Trophoblast cell (in vitro differentiated cells and primary cell): ENCODE measurements at regions not wholly inside any gene's neighbourhood (a gene's known extent, or its start where the extent isn't known, plus 50 kb on each side); places are given as distances from the start of the nearest gene placed in this dataset.

Source experiments
- DNase-seq, 2 donors: peaks; one replicate each; pipeline ENCODE4 v3.0.0-alpha.2; 2016
- H2AFZ ChIP-seq: 2 replicates; pipeline ENCODE4 v1.6.1; 2013; ENCODE audit warnings: low read length, moderate library complexity, mild to moderate bottlenecking; ENCODE audit not compliant: insufficient read depth, poor library complexity
- H2AK5ac ChIP-seq: 2 replicates; pipeline ENCODE4 v1.6.1; 2013; ENCODE audit warnings: mild to moderate bottlenecking, low read length
- H2BK120ac ChIP-seq: 2 replicates; pipeline ENCODE4 v1.6.1; 2013; ENCODE audit warnings: low read length, mild to moderate bottlenecking, moderate library complexity; ENCODE audit not compliant: insufficient read depth, poor library complexity
- H2BK12ac ChIP-seq: 2 replicates; pipeline ENCODE4 v1.6.1; 2013; ENCODE audit warnings: mild to moderate bottlenecking, low read length, moderate library complexity
- H2BK5ac ChIP-seq: 2 replicates; pipeline ENCODE4 v1.6.1; 2013; ENCODE audit warnings: low read length, low read depth, moderate library complexity, mild to moderate bottlenecking; ENCODE audit not compliant: poor library complexity
- H3K14ac ChIP-seq: 2 replicates; pipeline ENCODE4 v1.6.1; 2013; ENCODE audit warnings: mild to moderate bottlenecking, low read length
- H3K18ac ChIP-seq: 2 replicates; pipeline ENCODE4 v1.6.1; 2013; ENCODE audit warnings: mild to moderate bottlenecking, low read length
- H3K23ac ChIP-seq: 2 replicates; pipeline ENCODE4 v1.6.1; 2013; ENCODE audit warnings: low read length
- H3K27ac ChIP-seq: 2 replicates; pipeline ENCODE4 v1.5.1; 2013; ENCODE audit warnings: low read depth, mild to moderate bottlenecking, inconsistent platforms, low read length, moderate library complexity
- H3K27me3 ChIP-seq: 2 replicates; pipeline ENCODE4 v1.6.1; 2013; ENCODE audit warnings: inconsistent platforms, mild to moderate bottlenecking, low read length, moderate library complexity; ENCODE audit not compliant: insufficient read depth
- H3K36me3 ChIP-seq, 2 experiments: 1 replicate in 1 of 2; 2 replicates in 1 of 2; pipeline ENCODE4 v1.6.1; 2013; ENCODE audit warnings: low read length in 2 of 2, mild to moderate bottlenecking in 2 of 2, moderate library complexity in 1 of 2; ENCODE audit not compliant: insufficient read depth in 2 of 2, control insufficient read depth in 1 of 2
- H3K4ac ChIP-seq: 2 replicates; pipeline ENCODE4 v1.6.1; 2013; ENCODE audit warnings: low read depth, mild to moderate bottlenecking, low read length, moderate library complexity
- H3K4me1 ChIP-seq, 2 experiments: 1 replicate in 1 of 2; 2 replicates in 1 of 2; pipeline ENCODE4 v1.6.1; 2013; ENCODE audit warnings: low read length in 2 of 2, mild to moderate bottlenecking in 2 of 2, moderate library complexity in 1 of 2; ENCODE audit not compliant: insufficient read depth in 2 of 2, control insufficient read depth in 1 of 2
- H3K4me2 ChIP-seq: 2 replicates; pipeline ENCODE4 v1.6.1; 2013; ENCODE audit warnings: inconsistent platforms, mild to moderate bottlenecking, low read length, moderate library complexity
- H3K4me3 ChIP-seq: 2 replicates; pipeline ENCODE4 v1.5.1; 2013; ENCODE audit warnings: mild to moderate bottlenecking, low read depth, low read length, inconsistent platforms
- H3K79me1 ChIP-seq: one replicate; pipeline ENCODE4 v1.6.1; 2013; ENCODE audit warnings: low read length
- H3K79me2 ChIP-seq: 2 replicates; pipeline ENCODE4 v1.6.1; 2013; ENCODE audit warnings: low read length, mild to moderate bottlenecking; ENCODE audit not compliant: control insufficient read depth, insufficient read depth, poor library complexity
- H3K9ac ChIP-seq: 2 replicates; pipeline ENCODE4 v1.6.1; 2013; ENCODE audit warnings: mild to moderate bottlenecking, low read length
- H3K9me3 ChIP-seq: 2 replicates; pipeline ENCODE4 v1.6.1; 2013; ENCODE audit warnings: low read depth, mild to moderate bottlenecking, control low read depth, inconsistent platforms, low read length; ENCODE audit not compliant: insufficient read depth
- H4K12ac ChIP-seq: 2 replicates; pipeline ENCODE4 v1.6.1; 2013; ENCODE audit warnings: low read depth, mild to moderate bottlenecking, low read length, moderate library complexity
- H4K8ac ChIP-seq: 2 replicates; pipeline ENCODE4 v1.6.1; 2013; ENCODE audit warnings: low read depth, mild to moderate bottlenecking, low read length, moderate library complexity
- H4K91ac ChIP-seq: one replicate; pipeline ENCODE4 v1.6.1; 2013; ENCODE audit warnings: low read depth, mild to moderate bottlenecking, low read length, moderate library complexity
- WGBS: extraction: QIAGEN DNeasy Blood & Tissue Kit; methylation state at CpG from one replicate; pipeline ENCODE4 v1.1.7; 2013; ENCODE audit warnings: missing lambda C conversion rate; ENCODE audit not compliant: insufficient read length, insufficient coverage; ENCODE audit errors: extremely low coverage; 5-methylcytosine and 5-hydroxymethylcytosine counted together

DNA sequence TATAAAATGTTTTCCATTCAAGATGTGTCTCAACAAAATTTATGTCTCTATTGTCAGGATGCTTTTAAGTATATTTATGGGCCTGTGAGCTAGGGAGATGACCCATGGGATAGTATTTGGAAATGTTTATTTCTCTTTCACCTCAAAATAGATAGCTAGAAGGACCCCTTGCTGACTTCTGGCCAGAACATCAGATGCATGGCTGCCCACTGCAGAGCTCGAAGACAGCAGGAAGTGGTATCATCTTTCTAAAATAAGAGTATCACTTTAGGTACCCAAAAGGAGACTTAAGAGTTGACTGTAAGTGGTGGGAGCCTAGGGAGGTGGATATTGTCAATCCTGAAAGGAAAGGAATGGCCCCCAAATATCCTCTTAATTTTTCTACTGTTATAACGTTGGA lies 264.4 kb downstream of the NEBL start:
- Histone ChIP-seq H3K4me3 (no peak overlapping the region), H4K12ac (no peak overlapping the region), H3K36me3 (no peaks in the 10 kb centered on the region), H2BK5ac (no peak overlapping the region), H3K4me1 (no peaks in the 10 kb centered on the region), H3K14ac (no peak overlapping the region), H3K9ac (no peak overlapping the region), H3K9me3 (no peaks in the 10 kb centered on the region), H2AK5ac (no peak overlapping the region), H2AFZ (no peak overlapping the region), H3K27me3 (no peaks in the 10 kb centered on the region), H2BK120ac (no peak overlapping the region), H2BK12ac (no peak overlapping the region), H4K8ac (no peak overlapping the region), H3K23ac (no peak overlapping the region), H4K91ac (no peak overlapping the region), H3K27ac (no peak overlapping the region), H3K4ac (no peak overlapping the region), H3K4me2 (no peak overlapping the region), H3K79me2 (no peaks in the 10 kb centered on the region), H3K18ac (no peak overlapping the region), H3K79me1 (no peaks in the 10 kb centered on the region)
- WGBS, result no CpG with 5 or more reads among the region's 2 CpGs
- no peak for DNase-seq

DNA sequence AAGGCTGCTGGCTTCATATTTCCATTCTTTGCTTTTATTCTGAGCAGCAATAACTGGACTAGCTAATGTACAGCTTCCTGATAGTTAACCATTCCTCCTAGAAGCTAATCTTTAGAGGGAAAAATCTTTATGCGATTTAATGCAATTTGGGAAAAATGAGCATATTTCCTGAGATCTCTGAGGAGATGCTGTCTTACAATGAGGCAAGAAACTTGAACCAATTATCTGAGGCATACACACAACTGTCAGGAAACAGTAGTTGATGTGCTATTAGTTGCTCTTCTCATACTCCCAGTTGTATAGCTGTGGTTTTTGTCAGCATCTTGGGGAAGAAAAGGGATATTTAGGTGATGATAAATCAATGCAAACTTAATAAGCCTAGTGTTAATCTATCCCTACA lies 265.9 kb downstream of the NEBL start:
- Histone ChIP-seq H4K8ac (no peak overlapping the region), H2BK120ac (no peak overlapping the region), H2AK5ac (no peak overlapping the region), H3K23ac (no peak overlapping the region), H3K9ac (no peak overlapping the region), H3K79me1 (no peaks in the 10 kb centered on the region), H3K4ac (no peak overlapping the region), H3K9me3 (no peaks in the 10 kb centered on the region), H3K14ac (no peak overlapping the region), H2AFZ (no peak overlapping the region), H2BK12ac (no peak overlapping the region), H3K4me1 (no peaks in the 10 kb centered on the region), H3K4me2 (no peak overlapping the region), H3K27me3 (no peaks in the 10 kb centered on the region), H4K12ac (no peak overlapping the region), H2BK5ac (no peak overlapping the region), H3K4me3 (no peak overlapping the region), H3K36me3 (no peaks in the 10 kb centered on the region), H3K27ac (no peak overlapping the region), H3K18ac (no peak overlapping the region), H4K91ac (no peak overlapping the region), H3K79me2 (no peaks in the 10 kb centered on the region)
- no CpG with 5 or more reads among the region's 1 CpG for WGBS
- no peak for DNase-seq

DNA sequence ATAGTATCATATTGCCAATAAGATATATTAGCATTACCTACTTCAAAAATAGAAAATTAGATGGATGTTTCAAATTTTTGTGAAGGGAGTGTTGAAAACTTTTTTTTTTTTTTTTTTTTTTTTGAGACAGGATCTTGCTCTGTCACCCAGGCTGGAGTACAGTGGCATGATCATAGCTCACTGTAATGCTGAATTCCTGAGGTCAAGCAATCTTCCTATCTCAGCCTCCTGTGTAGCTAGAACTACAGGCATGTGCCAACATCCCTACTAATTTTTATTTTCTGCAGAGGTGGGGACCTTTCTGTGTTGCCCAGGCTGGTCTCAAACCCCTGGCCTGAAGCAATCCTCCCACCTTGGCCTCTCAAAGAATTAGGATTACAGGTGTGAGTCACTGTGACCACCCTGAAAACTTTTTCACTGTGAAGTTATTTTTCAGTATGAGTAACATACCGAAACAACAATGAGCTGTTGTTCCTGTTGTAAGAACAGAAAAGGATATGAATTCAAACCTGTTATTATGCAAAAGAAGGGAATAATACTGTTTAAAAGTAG lies 266.9 kb downstream of the NEBL start:
- Histone ChIP-seq H2BK12ac (no peak overlapping the region), H3K4me3 (no peak overlapping the region), H3K18ac (no peak overlapping the region), H3K79me2 (no peaks in the 10 kb centered on the region), H2AFZ (no peak overlapping the region), H4K91ac (no peak overlapping the region), H3K27ac (no peak overlapping the region), H3K79me1 (no peaks in the 10 kb centered on the region), H4K12ac (no peak overlapping the region), H3K4me1 (no peaks in the 10 kb centered on the region), H3K14ac (no peak overlapping the region), H3K4me2 (no peak overlapping the region), H2BK5ac (no peak overlapping the region), H3K36me3 (no peaks in the 10 kb centered on the region), H4K8ac (no peak overlapping the region), H3K27me3 (no peaks in the 10 kb centered on the region), H2BK120ac (no peak overlapping the region), H2AK5ac (no peak overlapping the region), H3K23ac (no peak overlapping the region), H3K9me3 (no peaks in the 10 kb centered on the region), H3K9ac (no peak overlapping the region), H3K4ac (no peak overlapping the region)
- WGBS, result no CpG with 5 or more reads among the region's 1 CpG
- DNase-seq, result no peak

DNA sequence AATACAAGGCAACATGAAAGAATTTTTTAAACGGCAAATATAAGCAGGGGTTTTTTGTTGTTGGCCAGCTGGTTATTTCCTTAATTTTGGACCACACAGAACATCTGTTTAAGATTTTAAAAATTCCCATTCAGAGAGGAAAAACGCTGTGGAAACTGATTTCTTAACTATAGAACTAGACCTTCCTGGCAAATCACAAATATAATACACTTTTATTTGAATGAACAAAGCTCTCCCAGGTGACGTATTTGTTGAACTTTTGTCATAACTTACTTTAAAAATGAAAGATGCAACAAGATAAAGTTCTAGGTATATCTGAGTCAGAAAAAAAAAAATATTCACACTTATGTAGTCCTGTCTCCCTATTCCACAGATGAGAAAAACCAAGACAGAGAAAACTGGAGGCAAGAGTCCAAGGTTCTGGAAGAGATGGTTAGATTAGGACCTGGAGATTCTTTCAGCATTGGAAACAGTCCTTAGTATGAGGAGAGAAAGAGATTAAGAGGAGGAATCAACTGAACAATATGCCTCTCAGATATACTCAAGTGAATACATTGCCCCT lies 269.1 kb downstream of the NEBL start:
- Histone ChIP-seq H3K9ac (no peak overlapping the region), H3K4ac (no peak overlapping the region), H4K12ac (no peak overlapping the region), H3K4me2 (no peak overlapping the region), H3K23ac (no peak overlapping the region), H3K9me3 (no peaks in the 10 kb centered on the region), H3K4me1 (no peaks in the 10 kb centered on the region), H2AFZ (no peak overlapping the region), H2BK12ac (no peak overlapping the region), H3K4me3 (no peak overlapping the region), H3K18ac (no peak overlapping the region), H3K79me2 (no peaks in the 10 kb centered on the region), H3K27me3 (no peaks in the 10 kb centered on the region), H3K36me3 (no peaks in the 10 kb centered on the region), H3K79me1 (no peaks in the 10 kb centered on the region), H3K14ac (no peak overlapping the region), H3K27ac (no peak overlapping the region), H4K91ac (no peak overlapping the region), H4K8ac (no peak overlapping the region), H2AK5ac (no peak overlapping the region), H2BK120ac (no peak overlapping the region), H2BK5ac (no peak overlapping the region)
- no CpG with 5 or more reads among the region's 3 CpGs for WGBS
- no peak for DNase-seq
